KBM-7 (cell line): ENCODE measurements at regions not wholly inside any gene's neighbourhood (a gene's known extent, or its start where the extent isn't known, plus 50 kb on each side); places are given as distances from the start of the nearest gene placed in this dataset.
"Not testable (repeated sequence)": the region's sequence is repeated elsewhere in the genome, so short reads cannot be mapped to it uniquely, and the experiment has no call there.

Experiments
- DNase-seq: peaks from one replicate; pipeline ENCODE4 v3.0.0-alpha.2; 2015
- in situ Hi-C: fragments of 300-500 bp; cut with MboI; formaldehyde crosslinking; loops from 2 replicates; pipeline ENCODE4 v1.14.3; 2020; ENCODE audit warnings: low sequenced_read_pairs, low pct_unique_long_range_greater_than_20kb, mixed read lengths

DNA sequence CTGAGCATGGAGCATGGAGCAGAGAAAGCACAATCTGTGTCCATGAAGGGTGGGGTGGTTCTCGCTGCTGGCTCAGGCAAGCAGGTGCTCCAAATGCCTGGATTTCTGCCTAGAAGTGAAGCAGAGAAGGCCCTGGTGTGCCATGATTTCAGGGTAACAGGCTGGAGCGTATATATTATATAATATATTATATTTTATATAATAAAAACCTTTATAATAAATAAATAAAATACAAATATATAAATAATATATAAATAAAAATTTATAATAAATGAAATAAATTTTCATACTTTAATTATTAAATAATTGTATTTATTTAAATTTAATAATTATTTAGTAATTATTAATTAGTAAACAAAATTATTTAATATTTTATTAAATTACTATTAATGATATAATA, 707.4 kb upstream of the COX7C start:
- no peak for DNase-seq
- in situ Hi-C loops, result no loop called here

DNA sequence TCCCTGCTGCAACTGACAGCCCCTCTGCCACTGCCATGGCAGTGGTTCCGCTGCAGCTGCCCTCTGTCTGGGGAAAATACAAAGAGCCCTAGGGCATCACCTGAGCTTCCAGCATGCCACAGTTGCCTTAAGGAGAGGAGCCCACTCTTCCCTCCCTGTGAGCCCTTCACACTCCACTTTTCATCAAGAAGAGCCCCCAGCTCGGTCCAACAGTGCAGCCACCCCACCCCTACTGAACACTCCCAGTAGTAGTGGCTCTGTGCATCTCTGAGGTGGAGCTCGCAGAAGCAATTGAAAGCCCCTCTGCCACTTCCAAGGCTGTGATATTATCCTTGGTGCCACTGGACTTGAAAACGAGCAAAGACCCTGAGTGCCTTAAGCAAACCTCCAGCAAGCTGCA, 696.8 kb upstream of the COX7C start:
- in situ Hi-C loops, result no loop called here
- DNase-seq, result no peak

DNA sequence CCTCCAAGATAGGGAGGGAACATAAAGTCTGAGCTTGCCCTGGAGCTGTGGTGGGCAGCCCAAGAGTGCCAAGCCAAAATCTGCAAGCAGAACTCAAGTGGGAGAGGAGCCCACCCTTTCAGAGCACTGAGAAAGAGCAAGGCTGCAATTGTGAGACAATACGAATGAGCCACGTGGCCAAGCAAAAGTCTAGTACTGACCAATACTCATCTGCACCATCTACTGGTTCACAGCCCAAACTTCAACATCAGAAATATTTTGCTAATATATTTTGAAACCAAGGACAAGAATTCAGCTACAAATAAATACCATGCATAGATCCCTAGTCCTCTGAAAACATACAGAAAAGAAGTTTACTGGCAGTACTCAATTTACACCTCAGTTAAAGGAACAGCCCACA, 696.2 kb upstream of the COX7C start:
- in situ Hi-C loops, result no loop called here
- no peak for DNase-seq

DNA sequence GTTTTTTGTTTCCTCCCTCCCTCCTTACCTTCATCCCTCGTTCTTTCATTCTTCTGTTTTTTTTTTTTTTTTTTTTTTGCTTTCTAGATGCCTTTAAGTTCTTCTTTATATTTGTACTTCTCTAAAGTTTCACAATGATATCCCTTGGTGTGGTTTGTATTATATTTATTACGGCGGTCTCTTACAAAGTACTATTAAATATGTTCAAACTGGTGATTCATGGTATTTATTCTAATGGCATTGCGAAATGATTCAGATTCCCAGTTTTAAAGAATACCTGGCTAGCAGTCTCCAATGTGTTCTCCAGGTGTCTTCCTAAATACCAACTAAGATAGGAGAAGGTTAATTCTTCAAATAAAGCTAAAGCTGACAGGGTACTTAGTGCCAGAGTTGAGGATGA, 690.1 kb upstream of the COX7C start:
- in situ Hi-C loops, result no loop called here
- DNase-seq, result no peak

DNA sequence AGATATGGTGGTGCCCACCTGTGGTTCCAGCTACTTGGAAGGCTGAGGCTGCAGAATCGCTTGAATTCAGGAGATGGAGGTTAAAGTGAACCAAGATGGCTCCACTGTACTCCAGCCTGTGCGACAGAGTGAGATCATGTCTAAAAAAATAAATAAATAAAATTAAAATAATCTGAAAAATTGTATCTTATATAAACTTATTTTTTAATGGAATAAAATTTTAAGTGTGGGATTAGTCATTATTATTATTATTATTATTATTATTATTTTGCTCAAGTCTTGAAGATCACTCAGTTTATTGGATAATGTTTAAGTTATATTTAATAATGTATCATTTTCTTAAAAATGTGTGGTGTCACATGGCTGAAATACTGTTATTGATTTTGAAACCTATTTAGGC, 688.0 kb upstream of the COX7C start:
- in situ Hi-C loops, result no loop called here

DNA sequence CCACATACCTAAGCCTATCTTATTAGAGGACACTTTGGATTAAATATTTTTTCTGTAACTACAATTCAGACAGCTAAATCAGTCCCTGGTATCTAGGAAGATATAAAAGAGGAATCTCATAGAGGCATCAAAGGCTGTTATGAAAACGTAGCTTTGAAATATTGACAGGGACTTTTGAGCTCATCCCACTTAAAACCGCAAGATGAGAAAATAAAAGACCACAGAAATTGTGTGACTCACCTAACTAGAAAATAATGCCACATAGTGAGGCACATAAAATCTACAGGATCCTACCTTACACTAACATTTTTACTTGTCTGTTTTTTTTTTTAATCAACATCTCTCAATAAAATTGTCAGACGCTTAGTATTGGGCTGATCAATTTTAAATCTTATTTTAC, 686.5 kb upstream of the COX7C start:
- in situ Hi-C loops, result no loop called here
- no peak for DNase-seq

More for the DNA sequence above, 688.0 kb upstream of the COX7C start:
- no peak for DNase-seq

DNA sequence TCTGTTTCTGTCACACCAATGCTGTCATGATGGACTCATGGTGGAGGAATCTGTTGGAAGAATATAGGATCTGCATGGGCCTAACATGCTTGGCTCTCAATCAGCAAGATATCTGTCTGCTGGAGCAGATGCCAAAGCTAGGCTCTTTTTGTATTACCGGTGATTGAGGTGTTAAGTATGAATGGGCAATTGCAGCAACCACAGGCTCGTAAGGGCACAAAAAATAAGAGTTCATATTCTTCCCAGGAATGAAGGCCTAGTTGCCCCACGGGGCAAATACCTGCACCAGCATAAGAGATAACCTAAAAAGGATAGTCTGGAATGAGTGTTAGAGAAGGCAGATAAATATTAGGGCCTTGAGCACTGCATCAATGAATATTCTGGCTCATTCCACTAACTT, 679.5 kb upstream of the COX7C start:
- in situ Hi-C loops, result no loop called here
- no peak for DNase-seq

DNA sequence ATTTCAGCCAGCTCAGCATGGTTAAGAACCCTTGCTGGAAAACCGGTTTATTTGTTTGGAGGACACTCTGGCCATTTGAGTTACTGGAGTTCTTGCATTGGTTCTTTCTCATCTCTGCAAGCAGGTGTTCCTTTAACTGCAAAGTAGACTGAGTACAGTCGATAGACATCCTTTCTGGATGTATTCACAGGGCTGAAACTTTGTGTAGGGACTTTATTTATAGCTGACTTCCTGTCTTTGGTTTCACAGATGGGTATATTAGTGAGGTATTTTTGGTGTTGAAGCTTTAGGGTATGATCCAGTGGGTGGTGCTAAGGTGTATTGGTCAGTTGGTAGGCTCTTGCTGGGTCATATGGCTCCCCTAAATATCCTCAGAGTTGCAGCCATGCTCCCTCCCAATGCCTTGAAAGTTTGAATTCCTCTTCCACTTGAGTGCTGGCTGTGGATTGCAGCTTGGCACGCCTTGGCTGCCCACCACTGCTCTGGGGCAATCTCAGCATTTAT, 666.0 kb upstream of the COX7C start:
- in situ Hi-C loops, result no loop called here
- no peak for DNase-seq

DNA sequence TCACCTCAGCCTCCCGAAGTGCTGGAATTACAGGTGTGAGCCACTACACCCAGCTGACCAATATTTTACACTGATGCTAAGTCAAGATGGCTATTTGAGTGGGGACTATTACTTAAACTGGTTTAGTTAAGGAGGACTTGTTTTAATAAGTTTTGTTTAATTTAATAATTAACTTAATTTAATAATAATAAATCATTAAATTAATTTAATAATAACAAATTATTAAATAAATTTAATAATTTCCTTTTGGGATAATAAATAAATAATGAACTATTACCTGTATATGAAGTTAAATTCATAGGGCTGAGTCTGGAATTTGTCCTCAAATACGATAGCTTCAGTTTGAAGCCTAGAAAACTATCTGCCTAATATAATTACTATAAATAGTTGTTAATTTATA, 665.1 kb upstream of the COX7C start:
- no peak for DNase-seq
- in situ Hi-C loops, result no loop called here

DNA sequence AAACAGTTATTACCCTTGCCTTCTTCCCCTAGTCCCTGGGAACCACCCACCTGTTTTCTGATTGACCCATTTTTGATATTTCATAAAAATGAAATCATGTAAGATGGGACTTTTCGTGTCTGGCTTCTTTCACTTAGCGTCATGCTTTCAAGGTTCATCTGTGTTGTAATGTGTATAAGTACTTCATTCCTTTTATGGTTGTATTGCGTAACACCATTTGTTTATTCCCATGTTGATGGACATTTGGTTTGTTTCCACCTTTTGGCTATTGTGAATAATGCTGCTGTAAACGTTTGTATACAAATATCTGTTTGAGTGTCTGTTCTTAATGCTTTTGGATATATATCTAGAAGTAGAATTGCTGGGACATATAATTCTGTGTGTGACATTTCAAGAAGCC, 650.1 kb upstream of the COX7C start:
- in situ Hi-C loops, result no loop called here
- no peak for DNase-seq

DNA sequence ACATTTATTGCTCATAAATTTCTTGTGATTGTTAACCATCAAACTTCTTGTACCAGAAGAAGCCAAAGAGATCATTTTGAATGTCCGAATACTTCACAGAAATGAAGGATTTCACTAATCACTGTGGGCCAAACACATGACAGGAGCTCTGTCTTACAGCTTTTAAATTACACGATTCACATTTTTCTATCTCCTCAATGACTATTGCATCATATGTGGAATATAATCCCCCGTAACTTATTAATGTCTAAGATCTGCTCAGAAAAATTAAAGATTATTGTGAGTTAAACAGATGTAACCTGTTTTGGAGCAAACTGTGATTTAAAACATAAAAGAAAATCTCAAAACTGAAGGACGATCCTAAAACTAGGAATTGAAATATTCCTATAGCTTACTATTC, 645.2 kb upstream of the COX7C start:
- in situ Hi-C loops, result no loop called here
- DNase-seq, result no peak

DNA sequence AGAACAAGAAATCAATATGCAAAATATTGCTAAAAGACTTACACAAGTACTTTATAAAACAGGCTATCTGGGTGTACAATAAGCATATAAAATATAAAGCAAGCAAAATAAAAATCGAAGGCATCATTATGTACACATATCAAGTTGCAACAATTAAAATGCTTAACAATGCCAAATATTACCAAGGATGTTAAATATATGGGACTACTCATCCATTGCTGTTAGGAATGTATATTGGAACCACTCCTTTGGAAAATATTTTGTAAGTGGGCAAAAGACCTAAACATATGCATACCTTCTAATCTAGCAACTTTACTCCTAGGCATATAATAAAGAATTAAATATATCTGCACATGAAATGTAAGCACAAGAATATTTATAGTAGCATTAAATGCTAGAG, 632.6 kb upstream of the COX7C start:
- DNase-seq, result no peak
- in situ Hi-C loops, result no loop called here

DNA sequence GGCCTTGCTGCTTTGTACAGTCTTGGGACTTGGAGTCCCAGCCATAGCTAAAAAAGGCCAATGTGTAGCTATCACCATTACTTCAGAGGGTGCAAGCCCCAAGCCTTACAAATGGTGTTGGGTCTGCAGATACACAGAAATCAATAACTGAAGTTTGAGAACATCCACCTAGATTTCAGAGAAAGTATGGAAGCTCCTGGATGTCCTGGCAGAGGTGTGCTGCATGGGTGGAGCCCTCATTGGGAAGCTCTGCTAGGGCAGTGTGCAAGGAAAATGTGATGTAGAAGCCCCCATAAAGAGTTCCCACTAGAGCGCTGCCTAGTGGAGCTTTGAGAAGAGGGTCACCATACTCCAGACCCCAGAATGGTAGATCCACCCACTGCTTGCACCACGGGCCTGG, 626.7 kb upstream of the COX7C start:
- in situ Hi-C loops, result no loop called here
- DNase-seq, result no peak

DNA sequence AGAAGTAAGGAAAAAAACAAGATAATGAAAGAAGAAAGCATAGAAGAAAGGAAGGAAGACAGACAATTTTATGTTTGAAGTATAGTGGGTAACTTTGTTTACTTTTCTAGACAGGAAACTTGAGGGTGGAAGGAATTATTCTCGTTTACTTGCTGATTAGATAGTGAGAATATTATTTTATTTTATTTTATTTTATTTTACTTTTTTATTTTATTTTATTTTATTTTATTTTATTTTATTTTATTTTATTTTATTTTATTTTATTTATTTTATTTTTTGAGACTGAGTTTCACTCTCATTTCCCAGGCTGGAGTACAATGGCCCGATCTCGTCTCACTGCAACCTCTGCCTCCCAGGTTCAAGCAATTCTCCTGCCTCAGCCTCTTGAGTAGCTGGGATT, 623.1 kb upstream of the COX7C start:
- DNase-seq, in situ Hi-C loops: not testable (repeated sequence)

DNA sequence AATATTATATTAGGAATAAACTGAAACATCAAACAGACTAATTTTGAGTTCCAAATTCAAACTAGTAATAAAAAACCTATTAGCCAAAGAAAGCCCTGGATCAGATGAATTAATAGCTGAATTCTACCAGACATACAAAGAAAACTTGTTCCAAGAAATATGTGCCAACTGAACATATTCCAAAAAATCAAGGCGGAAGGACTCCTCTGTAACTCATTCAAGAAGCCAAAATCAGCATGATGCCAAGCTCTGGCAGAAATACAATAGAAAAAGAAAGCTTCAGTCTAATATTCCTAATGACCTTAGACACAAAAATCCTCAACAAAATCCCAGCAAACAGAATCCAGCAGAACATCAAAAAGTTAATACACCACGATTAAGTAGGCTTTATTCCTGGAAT, 619.1 kb upstream of the COX7C start:
- no peak for DNase-seq
- in situ Hi-C loops, result no loop called here

DNA sequence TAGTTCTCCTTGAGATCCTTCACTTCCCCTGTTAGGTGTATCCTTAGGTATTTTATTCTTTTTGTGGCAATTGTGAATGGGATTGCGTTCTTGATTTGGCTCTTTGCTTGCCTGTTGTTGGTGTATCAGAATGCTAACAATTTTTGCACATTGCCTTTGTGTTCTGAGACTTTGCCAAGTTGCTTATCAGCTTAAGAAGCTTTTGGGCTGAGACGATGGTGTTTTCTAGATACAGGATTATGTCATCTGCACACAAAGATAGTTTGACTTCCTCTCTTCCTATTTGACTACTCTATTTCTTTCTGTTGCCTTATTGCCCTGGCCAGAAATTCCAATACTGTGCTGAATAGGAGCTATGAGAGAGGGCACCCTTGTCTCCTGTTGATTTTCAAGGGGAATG, 609.4 kb upstream of the COX7C start:
- DNase-seq, result no peak
- in situ Hi-C loops, result no loop called here

DNA sequence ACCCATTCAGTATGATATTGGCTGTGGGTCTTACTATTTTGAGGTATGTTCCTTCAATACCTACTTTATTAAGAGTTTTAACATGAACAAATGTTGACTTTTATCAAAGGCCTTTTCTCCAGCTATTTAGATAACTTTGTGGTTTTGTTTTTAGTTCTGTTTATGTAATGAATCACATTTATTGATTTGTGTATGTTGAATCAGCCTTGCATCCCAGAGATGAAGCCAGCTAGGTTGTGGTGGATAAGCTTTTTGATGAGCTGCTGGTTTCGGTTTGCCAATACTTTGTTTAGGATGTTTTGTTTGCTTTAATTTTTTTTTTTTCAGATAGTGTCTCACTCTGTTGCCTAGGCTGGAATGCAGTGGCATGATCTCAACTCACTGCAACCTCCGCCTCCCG, 609.0 kb upstream of the COX7C start:
- in situ Hi-C loops, result no loop called here

DNA sequence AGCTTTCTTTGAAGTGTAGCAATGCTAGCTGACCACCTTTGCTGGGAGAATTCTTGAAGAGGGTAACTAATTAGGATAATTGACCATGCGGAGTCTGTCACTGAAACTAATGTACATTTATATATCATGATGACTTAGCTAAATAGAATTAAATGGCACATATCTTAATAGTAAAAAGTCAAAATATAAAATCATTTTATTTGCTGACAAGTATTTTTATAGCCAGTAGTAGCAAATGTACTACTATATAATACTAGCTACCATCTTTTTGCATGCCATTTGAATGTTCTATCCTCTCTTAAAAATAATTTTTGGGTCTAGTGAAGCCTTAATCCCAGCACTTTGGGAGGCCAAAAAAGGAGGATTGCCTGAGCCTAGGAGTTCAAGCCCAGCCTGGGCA, 605.8 kb upstream of the COX7C start:
- in situ Hi-C loops, result no loop called here
- DNase-seq, result no peak

More for the DNA sequence above, 609.0 kb upstream of the COX7C start:
- no peak for DNase-seq

DNA sequence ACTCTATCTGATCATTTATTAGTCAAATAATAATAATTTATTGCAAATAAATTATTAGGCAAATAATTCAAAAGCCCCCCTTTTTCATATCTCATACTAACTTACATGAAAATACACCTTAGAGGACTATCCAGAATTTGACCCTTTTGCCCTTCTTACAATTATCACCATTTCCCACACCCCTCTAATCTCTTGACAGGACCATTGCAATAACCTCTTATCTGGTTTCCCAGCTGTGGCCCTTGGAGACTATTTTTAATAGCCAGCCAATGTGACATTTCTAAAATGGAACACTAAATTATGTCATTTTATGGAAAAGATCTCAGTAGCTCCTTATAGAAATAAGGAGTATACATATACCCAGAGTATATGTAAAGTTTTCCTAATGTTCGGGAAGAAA, 588.4 kb upstream of the COX7C start:
- no peak for DNase-seq
- in situ Hi-C loops, result no loop called here

DNA sequence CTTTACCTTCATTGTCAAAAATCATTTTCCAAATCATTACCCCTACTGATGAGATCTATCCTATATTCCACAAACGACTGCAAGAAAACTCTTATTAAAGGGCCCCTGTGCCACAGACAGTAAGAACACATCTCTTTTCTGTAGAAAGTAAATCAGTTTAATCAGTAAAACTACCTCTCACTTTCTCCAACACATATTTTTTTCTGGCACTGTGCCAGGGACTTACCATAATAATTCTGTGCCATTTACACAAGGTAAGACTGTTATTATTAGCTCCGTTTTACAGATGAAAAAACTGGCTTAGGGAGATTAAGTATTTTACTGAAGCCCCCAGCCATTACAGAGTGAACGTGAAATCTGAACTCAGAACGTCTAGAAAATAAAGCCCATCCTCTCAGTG, 587.0 kb upstream of the COX7C start:
- DNase-seq, result no peak
- in situ Hi-C loops, result no loop called here

DNA sequence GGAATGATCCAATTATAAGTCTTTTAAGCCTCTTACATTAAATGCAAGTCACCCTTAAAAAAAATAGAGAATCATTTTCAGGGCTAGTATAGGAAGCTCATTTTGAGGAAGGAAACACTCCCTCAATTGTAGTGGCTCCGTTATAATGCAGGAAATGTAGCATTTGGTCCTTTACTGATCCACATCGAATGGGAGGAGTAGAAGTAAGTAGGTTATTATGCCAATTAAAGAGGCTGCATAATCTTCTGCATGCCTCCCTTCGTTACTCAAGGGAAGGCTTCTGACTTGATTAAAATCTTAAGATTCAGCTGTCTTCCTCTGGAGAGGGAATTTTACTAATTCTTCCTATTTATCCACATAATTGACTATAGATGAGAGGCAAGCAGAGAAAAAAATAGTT, 579.2 kb upstream of the COX7C start:
- DNase-seq, result no peak
- in situ Hi-C loops, result no loop called here

DNA sequence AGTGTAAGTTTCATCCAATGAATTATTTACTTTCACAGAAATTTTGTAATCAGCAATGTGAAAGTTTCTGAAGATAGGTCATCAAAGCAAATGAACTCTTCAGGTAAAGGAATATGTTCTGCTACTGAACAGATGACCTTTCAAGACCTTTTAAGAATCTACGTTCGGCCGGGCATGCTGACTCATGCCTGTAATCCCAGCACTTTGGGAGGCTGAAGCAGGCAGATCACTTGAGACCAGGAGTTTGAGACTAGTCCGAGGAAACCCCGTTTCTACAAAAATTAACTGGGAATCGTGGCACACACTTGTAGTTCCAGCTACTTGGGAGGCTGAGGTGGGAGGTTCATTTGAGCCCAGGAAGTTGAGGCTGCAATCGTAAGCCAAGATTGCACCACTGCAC, 578.4 kb upstream of the COX7C start:
- no peak for DNase-seq
- in situ Hi-C loops, result no loop called here
